Neural progenitor cell (in vitro differentiated cells): ENCODE measurements at regions not wholly inside any gene's neighbourhood (a gene's known extent, or its start where the extent isn't known, plus 50 kb on each side); places are given as distances from the start of the nearest gene placed in this dataset.
"Not testable (repeated sequence)": the region's sequence is repeated elsewhere in the genome, so short reads cannot be mapped to it uniquely, and the experiment has no call there.

Source experiments
- DNase-seq: peaks from one replicate; pipeline ENCODE4 v3.0.0-alpha.2; 2016; ENCODE audit warnings: low spot score
- H2AFZ ChIP-seq: fragments of 200-600 bp; sonication (generic); replicated peaks from 2 replicates; pipeline ENCODE4 v1.6.1; 2016; ENCODE audit warnings: antibody characterized with exemption
- H3F3A ChIP-seq: fragments of 200-600 bp; sonication (generic); 2 replicates; pipeline ENCODE4 v1.6.1; 2016; ENCODE audit warnings: antibody characterized with exemption, low read depth
- H3K27ac ChIP-seq: fragments of 200-600 bp; sonication (generic); 2 replicates; pipeline ENCODE4 v1.5.1; 2016; ENCODE audit warnings: mild to moderate bottlenecking
- H3K27me3 ChIP-seq: fragments of 200-600 bp; sonication (generic); 2 replicates; pipeline ENCODE4 v1.6.1; 2016; ENCODE audit warnings: mild to moderate bottlenecking, moderate library complexity
- H3K36me3 ChIP-seq: fragments of 200-600 bp; sonication (generic); 2 replicates; pipeline ENCODE4 v1.5.1; 2016
- H3K4me1 ChIP-seq: fragments of 200-600 bp; sonication (generic); 2 replicates; pipeline ENCODE4 v1.6.1; 2016; ENCODE audit warnings: mixed run types
- H3K4me2 ChIP-seq: fragments of 200-600 bp; sonication (generic); 2 replicates; pipeline ENCODE4 v1.6.1; 2016
- H3K4me3 ChIP-seq: fragments of 200-600 bp; sonication (generic); 2 replicates; pipeline ENCODE4 v1.5.1; 2016
- H3K79me2 ChIP-seq: fragments of 200-600 bp; sonication (generic); 2 replicates; pipeline ENCODE4 v1.6.1; 2016; ENCODE audit warnings: low read depth
- H3K9ac ChIP-seq: fragments of 200-600 bp; sonication (generic); 2 replicates; pipeline ENCODE4 v1.6.1; 2016
- H3K9me3 ChIP-seq: fragments of 200-600 bp; sonication (generic); 2 replicates; pipeline ENCODE4 v1.5.1; 2016; ENCODE audit warnings: low read depth
- H4K20me1 ChIP-seq: fragments of 200-600 bp; sonication (generic); 2 replicates; pipeline ENCODE4 v1.6.1; 2016; ENCODE audit warnings: low read depth
- H3K27ac Mint-ChIP-seq: 3 replicates; pipeline ENCODE4 v1.8.0; 2021; ENCODE audit warnings: mixed read lengths
- H3K27me3 Mint-ChIP-seq: 2 replicates; pipeline ENCODE4 v1.8.0; 2022; ENCODE audit warnings: low read depth, mild to moderate bottlenecking, inconsistent platforms, moderate library complexity, mixed read lengths; ENCODE audit not compliant: insufficient read depth
- H3K36me3 Mint-ChIP-seq: 3 replicates; pipeline ENCODE4 v1.8.0; 2021; ENCODE audit warnings: mixed read lengths
- H3K4me1 Mint-ChIP-seq: 3 replicates; pipeline ENCODE4 v1.8.0; 2021; ENCODE audit warnings: mixed read lengths
- H3K4me3 Mint-ChIP-seq: 3 replicates; pipeline ENCODE4 v1.8.0; 2021; ENCODE audit warnings: mild to moderate bottlenecking, moderate library complexity, mixed read lengths
- H3K9me3 Mint-ChIP-seq: 3 replicates; pipeline ENCODE4 v1.8.0; 2020; ENCODE audit warnings: mixed read lengths
- EZH2 ChIP-seq: fragments of 200-600 bp; sonication (generic); IDR thresholded peaks from 2 replicates; pipeline ENCODE4 v1.6.1; 2017; ENCODE audit warnings: antibody characterized with exemption, mild to moderate bottlenecking, moderate library complexity
- EZH2phosphoT487 ChIP-seq: fragments of 200-600 bp; sonication (generic); IDR thresholded peaks from 2 replicates; pipeline ENCODE4 v1.6.1; 2017; ENCODE audit warnings: antibody characterized with exemption
- TF ChIP-seq, protein P1 (sequence below): fragments of 200-600 bp; sonication (generic); IDR thresholded peaks from 2 replicates; pipeline ENCODE4 v1.5.1; 2017; ENCODE audit warnings: antibody characterized with exemption, mild to moderate bottlenecking

DNA sequence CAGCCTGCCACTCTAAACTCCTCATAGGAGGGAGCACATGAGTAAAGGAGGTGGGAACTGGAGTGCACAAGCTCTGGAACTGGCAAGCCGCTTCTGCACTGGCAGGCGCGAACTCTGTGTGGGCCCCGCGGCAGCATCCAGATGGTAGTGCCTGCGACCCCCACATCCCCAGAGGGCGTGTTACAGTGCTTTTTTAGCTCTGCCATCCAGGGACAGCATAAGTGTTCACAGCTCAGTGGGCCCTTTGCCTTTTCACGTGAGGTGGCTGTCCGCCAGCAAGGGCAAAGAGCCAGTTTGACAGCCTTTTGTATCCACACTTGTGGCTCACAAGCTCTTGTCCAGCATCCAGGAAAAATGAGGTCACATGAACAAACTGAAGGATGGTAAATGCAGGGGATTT lies 581.6 kb upstream of the DIAPH2 start:
- DNase-seq, result no peak
- H2AFZ ChIP-seq, result no peak overlapping the region
- no peaks in the 10 kb centered on the region for H3K79me2 ChIP-seq
- no peak overlapping the region for H3K27ac Mint-ChIP-seq
- no peaks in the 10 kb centered on the region for H3K36me3 Mint-ChIP-seq
- no peak overlapping the region for H3K27ac ChIP-seq
- H3K9me3 Mint-ChIP-seq, result no peaks in the 10 kb centered on the region
- no peaks in the 10 kb centered on the region for H3K27me3 Mint-ChIP-seq
- H3K4me2 ChIP-seq, result no peak overlapping the region
- no peaks in the 10 kb centered on the region for H3K4me1 Mint-ChIP-seq
- no peaks in the 10 kb centered on the region for H3K27me3 ChIP-seq
- TF ChIP-seq EZH2 (no peak), EZH2phosphoT487 (no peak)
- TF ChIP-seq, protein P1, sequence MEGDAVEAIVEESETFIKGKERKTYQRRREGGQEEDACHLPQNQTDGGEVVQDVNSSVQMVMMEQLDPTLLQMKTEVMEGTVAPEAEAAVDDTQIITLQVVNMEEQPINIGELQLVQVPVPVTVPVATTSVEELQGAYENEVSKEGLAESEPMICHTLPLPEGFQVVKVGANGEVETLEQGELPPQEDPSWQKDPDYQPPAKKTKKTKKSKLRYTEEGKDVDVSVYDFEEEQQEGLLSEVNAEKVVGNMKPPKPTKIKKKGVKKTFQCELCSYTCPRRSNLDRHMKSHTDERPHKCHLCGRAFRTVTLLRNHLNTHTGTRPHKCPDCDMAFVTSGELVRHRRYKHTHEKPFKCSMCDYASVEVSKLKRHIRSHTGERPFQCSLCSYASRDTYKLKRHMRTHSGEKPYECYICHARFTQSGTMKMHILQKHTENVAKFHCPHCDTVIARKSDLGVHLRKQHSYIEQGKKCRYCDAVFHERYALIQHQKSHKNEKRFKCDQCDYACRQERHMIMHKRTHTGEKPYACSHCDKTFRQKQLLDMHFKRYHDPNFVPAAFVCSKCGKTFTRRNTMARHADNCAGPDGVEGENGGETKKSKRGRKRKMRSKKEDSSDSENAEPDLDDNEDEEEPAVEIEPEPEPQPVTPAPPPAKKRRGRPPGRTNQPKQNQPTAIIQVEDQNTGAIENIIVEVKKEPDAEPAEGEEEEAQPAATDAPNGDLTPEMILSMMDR, result no peak
- no peaks in the 10 kb centered on the region for H3K4me1 ChIP-seq
- H3K9me3 ChIP-seq, result no peaks in the 10 kb centered on the region
- no peaks in the 10 kb centered on the region for H3F3A ChIP-seq
- H3K4me3 Mint-ChIP-seq, result no peak overlapping the region
- no peaks in the 10 kb centered on the region for H4K20me1 ChIP-seq
- H3K36me3 ChIP-seq, result no peaks in the 10 kb centered on the region
- no peak overlapping the region for H3K4me3 ChIP-seq
- H3K9ac ChIP-seq, result no peak overlapping the region

DNA sequence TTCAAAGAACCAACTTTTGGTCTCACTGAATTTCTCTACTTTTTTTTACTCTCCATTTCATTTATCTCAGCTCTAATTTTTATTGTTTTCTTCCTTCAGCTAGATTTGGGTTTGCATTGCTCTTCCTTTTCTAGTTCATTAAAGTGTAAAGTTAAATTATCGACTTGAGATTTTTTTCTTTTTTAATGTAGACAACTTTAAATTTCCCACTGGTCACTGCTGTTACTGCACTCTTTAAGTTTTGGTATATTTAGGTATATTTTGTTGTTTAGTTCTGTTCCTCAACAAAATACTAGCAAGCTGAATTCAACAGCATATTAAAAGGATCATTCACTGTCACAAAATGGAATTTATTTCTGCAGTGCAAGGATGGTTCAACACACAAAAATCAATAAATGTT lies 572.0 kb upstream of the DIAPH2 start:
- Mint-ChIP-seq H3K4me3 (no peak overlapping the region), H3K4me1 (no peaks in the 10 kb centered on the region), H3K27me3 (peaks cover 4% of the 10 kb centered on the region), H3K9me3 (peaks cover 4% of the 10 kb centered on the region), H3K27ac (no peak overlapping the region), H3K36me3 (no peaks in the 10 kb centered on the region)
- Histone ChIP-seq H3K79me2 (no peaks in the 10 kb centered on the region), H4K20me1 (no peaks in the 10 kb centered on the region), H3K27ac (no peak overlapping the region), H3K4me3 (no peak overlapping the region), H3K4me1 (no peaks in the 10 kb centered on the region), H3K9ac (no peak overlapping the region), H3F3A (no peaks in the 10 kb centered on the region), H2AFZ (no peak overlapping the region), H3K36me3 (no peaks in the 10 kb centered on the region), H3K27me3 (no peaks in the 10 kb centered on the region), H3K9me3 (no peaks in the 10 kb centered on the region), H3K4me2 (no peak overlapping the region)
- TF ChIP-seq, protein P1, result no peak
- TF ChIP-seq EZH2 (no peak), EZH2phosphoT487 (no peak)
- no peak for DNase-seq

DNA sequence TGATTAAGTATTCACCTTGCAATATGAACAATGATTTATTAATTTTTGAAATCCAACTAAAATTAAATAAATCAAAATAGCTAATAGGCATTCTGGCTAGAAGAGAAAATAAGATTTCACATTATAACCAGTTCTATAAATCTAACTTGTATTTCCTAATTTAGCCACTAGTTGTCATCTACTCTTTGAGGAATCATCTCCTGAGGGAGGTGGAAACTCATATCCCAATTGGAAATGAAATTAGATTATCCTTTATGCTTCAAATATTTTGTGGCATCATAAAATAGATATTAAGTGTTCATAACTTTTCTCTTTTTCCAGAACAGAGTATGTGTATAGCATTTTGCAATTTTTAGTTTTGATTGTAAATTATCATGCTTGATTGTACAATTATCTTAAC lies 558.5 kb upstream of the DIAPH2 start:
- Histone ChIP-seq H3K4me3 (no peak overlapping the region), H3K79me2 (no peaks in the 10 kb centered on the region), H3K9ac (no peak overlapping the region), H3K4me2 (no peak overlapping the region), H3K27ac (no peak overlapping the region), H3K27me3 (no peaks in the 10 kb centered on the region), H3K4me1 (no peaks in the 10 kb centered on the region), H2AFZ (no peak overlapping the region), H3K9me3 (no peaks in the 10 kb centered on the region), H3F3A (no peaks in the 10 kb centered on the region), H4K20me1 (no peaks in the 10 kb centered on the region), H3K36me3 (no peaks in the 10 kb centered on the region)
- no peaks in the 10 kb centered on the region for H3K9me3 Mint-ChIP-seq
- H3K4me3 Mint-ChIP-seq, result no peak overlapping the region
- TF ChIP-seq EZH2 (no peak), EZH2phosphoT487 (no peak)
- TF ChIP-seq, protein P1, result peak; percentile 28
- H3K27me3 Mint-ChIP-seq, result no peaks in the 10 kb centered on the region
- no peaks in the 10 kb centered on the region for H3K36me3 Mint-ChIP-seq
- no peak for DNase-seq
- no peak overlapping the region for H3K27ac Mint-ChIP-seq
- H3K4me1 Mint-ChIP-seq, result no peaks in the 10 kb centered on the region

DNA sequence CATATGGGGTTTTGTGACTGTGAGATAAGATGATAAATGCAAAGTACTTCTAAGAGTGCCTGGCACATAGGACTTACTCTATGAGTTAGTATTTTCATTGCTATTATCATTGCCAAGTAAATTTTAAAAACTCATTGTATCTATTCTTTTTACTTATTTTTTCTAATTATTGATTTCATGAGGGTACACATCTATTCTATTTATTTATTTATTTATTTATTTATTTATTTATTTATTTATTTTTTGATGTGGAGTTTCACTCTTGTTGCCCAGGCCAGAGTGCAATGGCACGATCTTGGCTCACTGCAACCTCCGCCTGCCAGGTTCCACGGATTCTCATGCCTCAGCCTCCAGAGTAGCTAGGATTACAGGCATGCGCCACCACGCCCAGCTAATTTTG lies 556.6 kb upstream of the DIAPH2 start:
- H3K27ac Mint-ChIP-seq, H3K9me3 Mint-ChIP-seq, H2AFZ ChIP-seq: not testable (repeated sequence)

More for the DNA sequence above, 556.6 kb upstream of the DIAPH2 start:
- not testable (repeated sequence) for H3K27ac ChIP-seq, H3F3A ChIP-seq, H4K20me1 ChIP-seq, H3K9me3 ChIP-seq, H3K79me2 ChIP-seq, H3K9ac ChIP-seq, H3K4me3 ChIP-seq, DNase-seq, H3K4me3 Mint-ChIP-seq, H3K36me3 Mint-ChIP-seq, H3K4me2 ChIP-seq, H3K27me3 Mint-ChIP-seq, H3K36me3 ChIP-seq, H3K4me1 ChIP-seq, H3K27me3 ChIP-seq, H3K4me1 Mint-ChIP-seq
